PC-9 (cell line): ENCODE measurements at regions not wholly inside any gene's neighbourhood (a gene's known extent, or its start where the extent isn't known, plus 50 kb on each side); places are given as distances from the start of the nearest gene placed in this dataset.

ENCODE experiments used
- EZH2 ChIP-seq: fragments of 200-600 bp; sonication (generic); IDR thresholded peaks from 2 replicates; pipeline ENCODE4 v1.8.0; 2017; ENCODE audit warnings: antibody characterized with exemption, low read depth
- TF ChIP-seq, protein P1 (sequence below): fragments of 200-600 bp; sonication (generic); conservative IDR thresholded peaks from 2 replicates; pipeline ENCODE4 v1.6.1; 2017; ENCODE audit warnings: mixed run types, antibody characterized with exemption, mild to moderate bottlenecking, moderate library complexity

DNA sequence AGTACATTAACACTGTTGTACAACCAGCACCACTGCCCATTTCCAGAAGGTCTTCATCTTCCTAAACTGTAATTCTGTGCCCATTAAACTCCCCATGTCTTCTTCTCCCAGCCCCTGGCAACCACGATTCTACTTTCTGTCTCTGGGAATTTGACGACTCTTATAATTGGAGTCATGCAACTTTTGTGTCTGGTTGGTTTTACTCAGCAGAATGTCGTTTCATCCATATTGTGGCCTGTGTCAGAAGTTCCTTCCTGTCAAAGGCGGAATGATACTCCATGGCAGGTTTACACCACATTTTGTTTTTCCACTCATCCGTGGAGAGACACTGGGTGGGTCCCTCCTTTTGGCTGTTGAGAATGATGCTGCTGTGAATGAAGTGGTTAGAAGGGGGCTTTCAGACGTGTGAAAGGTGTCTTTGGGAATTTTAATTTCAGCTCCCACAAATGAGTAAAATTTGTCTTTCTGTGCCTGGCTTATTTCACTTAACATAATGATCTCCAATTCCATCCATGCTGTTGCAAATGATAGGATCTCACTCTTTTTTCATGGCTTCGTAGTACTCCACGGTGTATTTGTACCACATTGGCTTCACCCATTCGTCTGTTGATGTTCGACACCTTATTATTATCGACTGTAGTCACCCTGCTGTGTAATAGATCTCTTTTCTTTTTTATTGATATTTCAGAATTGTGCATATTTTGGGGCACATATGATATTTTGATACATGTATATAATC is 86.1 kb upstream of the SEPTIN5 start:
- TF ChIP-seq, protein P1, sequence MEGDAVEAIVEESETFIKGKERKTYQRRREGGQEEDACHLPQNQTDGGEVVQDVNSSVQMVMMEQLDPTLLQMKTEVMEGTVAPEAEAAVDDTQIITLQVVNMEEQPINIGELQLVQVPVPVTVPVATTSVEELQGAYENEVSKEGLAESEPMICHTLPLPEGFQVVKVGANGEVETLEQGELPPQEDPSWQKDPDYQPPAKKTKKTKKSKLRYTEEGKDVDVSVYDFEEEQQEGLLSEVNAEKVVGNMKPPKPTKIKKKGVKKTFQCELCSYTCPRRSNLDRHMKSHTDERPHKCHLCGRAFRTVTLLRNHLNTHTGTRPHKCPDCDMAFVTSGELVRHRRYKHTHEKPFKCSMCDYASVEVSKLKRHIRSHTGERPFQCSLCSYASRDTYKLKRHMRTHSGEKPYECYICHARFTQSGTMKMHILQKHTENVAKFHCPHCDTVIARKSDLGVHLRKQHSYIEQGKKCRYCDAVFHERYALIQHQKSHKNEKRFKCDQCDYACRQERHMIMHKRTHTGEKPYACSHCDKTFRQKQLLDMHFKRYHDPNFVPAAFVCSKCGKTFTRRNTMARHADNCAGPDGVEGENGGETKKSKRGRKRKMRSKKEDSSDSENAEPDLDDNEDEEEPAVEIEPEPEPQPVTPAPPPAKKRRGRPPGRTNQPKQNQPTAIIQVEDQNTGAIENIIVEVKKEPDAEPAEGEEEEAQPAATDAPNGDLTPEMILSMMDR, result no peak
- TF ChIP-seq EZH2, result no peak
